Fibroblast of lung (primary cell): ENCODE measurements at regions not wholly inside any gene's neighbourhood (a gene's known extent, or its start where the extent isn't known, plus 50 kb on each side); places are given as distances from the start of the nearest gene placed in this dataset.
A peak's percentile ranks its signal among the peaks of the same experiment; 100 is the strongest.

Source experiments
- DNase-seq, 2 donors: peaks; one replicate each; pipeline versions ENCODE4 v3.0.0 to v3.0.0-alpha.2; 2010; ENCODE audit warnings: low read depth in 2 of 2
- H2AFZ ChIP-seq: 2 replicates; pipeline ENCODE4 v1.5.1; 2012; ENCODE audit warnings: low read length, control low read depth, inconsistent platforms
- H3K27ac ChIP-seq: 2 replicates; pipeline ENCODE4 v1.5.1; 2011; ENCODE audit warnings: low read length, control low read depth; ENCODE audit not compliant: insufficient read depth
- H3K27me3 ChIP-seq: 2 replicates; pipeline ENCODE4 v1.5.1; 2011; ENCODE audit warnings: mild to moderate bottlenecking, low read length; ENCODE audit not compliant: control insufficient read depth, insufficient read depth
- H3K36me3 ChIP-seq: 2 replicates; pipeline ENCODE4 v1.5.1; 2011; ENCODE audit warnings: low read length; ENCODE audit not compliant: control insufficient read depth, insufficient read depth
- H3K4me1 ChIP-seq: 2 replicates; pipeline ENCODE4 v1.5.1; 2011; ENCODE audit warnings: low read length; ENCODE audit not compliant: control insufficient read depth, insufficient read depth; ENCODE audit errors: extremely low read depth
- H3K4me2 ChIP-seq: 2 replicates; pipeline ENCODE4 v1.5.1; 2011; ENCODE audit warnings: low read length, control low read depth; ENCODE audit not compliant: insufficient read depth; ENCODE audit errors: extremely low read depth
- H3K4me3 ChIP-seq, 4 experiments: fragments of 200-600 bp in 1 of 4; sonication (generic) in 1 of 4; replicated peaks in 1 of 4; 2 replicates each; pipeline ENCODE4 v1.5.1; 2011 to 2016; ENCODE audit warnings: low read length in 4 of 4, low read depth in 3 of 4, mild to moderate bottlenecking in 3 of 4, control low read depth in 2 of 4, inconsistent platforms in 1 of 4, mixed read lengths in 1 of 4; ENCODE audit not compliant: insufficient read depth in 1 of 4; ENCODE audit errors: control extremely low read depth in 1 of 4
- H3K79me2 ChIP-seq: 2 replicates; pipeline ENCODE4 v1.5.1; 2012; ENCODE audit warnings: mild to moderate bottlenecking, low read length, inconsistent platforms; ENCODE audit not compliant: control insufficient read depth, insufficient read depth
- H3K9ac ChIP-seq: 2 replicates; pipeline ENCODE4 v1.5.1; 2011; ENCODE audit warnings: mild to moderate bottlenecking, low read length, control low read depth; ENCODE audit not compliant: insufficient read depth
- H3K9me3 ChIP-seq: 2 replicates; pipeline ENCODE4 v1.5.1; 2012; ENCODE audit warnings: low read depth, low read length; ENCODE audit not compliant: control insufficient read depth, insufficient read depth
- H4K20me1 ChIP-seq: 2 replicates; pipeline ENCODE4 v1.5.1; 2011; ENCODE audit warnings: low read length; ENCODE audit not compliant: control insufficient read depth, insufficient read depth; ENCODE audit errors: extremely low read depth
- EZH2 ChIP-seq: IDR thresholded peaks from 2 replicates; pipeline ENCODE4 v1.5.1; 2012; ENCODE audit warnings: low read length, control low read depth, mild to moderate bottlenecking; ENCODE audit errors: missing control alignments
- TF ChIP-seq, protein P1 (sequence below), 2 donors: IDR thresholded peaks in 1 of 2; conservative IDR thresholded peaks in 1 of 2; 1 replicate in 1 of 2; 2 replicates in 1 of 2; pipeline ENCODE4 v1.5.1; 2011 to 2012; ENCODE audit warnings: low read length in 2 of 2, control low read depth in 1 of 2, inconsistent platforms in 1 of 2, low read depth in 1 of 2, mild to moderate bottlenecking in 1 of 2

DNA sequence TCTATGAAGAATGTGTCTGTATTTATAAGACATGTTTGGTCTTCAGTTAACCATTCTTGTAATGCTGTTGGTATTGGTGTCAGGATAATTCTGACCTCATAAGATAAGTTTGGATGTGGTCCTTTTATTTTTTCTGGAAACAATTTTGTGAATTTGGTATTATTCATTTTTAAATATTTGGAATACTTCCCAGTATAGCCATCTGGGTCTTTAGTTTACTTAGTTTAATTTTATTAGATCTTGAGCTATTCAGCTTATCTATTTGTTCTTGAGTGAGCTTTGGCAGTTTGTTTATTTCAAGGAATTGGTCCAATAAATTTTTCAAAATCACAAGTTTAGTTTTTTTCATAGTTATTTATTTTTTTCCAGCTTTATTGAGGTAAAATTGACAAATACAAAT lies 335.4 kb upstream of the PCDH20 start:
- no peaks in the 10 kb centered on the region for H3K9me3 ChIP-seq
- TF ChIP-seq, protein P1, sequence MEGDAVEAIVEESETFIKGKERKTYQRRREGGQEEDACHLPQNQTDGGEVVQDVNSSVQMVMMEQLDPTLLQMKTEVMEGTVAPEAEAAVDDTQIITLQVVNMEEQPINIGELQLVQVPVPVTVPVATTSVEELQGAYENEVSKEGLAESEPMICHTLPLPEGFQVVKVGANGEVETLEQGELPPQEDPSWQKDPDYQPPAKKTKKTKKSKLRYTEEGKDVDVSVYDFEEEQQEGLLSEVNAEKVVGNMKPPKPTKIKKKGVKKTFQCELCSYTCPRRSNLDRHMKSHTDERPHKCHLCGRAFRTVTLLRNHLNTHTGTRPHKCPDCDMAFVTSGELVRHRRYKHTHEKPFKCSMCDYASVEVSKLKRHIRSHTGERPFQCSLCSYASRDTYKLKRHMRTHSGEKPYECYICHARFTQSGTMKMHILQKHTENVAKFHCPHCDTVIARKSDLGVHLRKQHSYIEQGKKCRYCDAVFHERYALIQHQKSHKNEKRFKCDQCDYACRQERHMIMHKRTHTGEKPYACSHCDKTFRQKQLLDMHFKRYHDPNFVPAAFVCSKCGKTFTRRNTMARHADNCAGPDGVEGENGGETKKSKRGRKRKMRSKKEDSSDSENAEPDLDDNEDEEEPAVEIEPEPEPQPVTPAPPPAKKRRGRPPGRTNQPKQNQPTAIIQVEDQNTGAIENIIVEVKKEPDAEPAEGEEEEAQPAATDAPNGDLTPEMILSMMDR (conservative IDR thresholded peaks at IDR 0.05 in 1 of 2, IDR thresholded peaks at IDR 0.05 in 1 of 2; ENCODE audit: low read depth in 1 of 2, low read length in 2 of 2): no peak
- no peak for TF ChIP-seq EZH2
- H3K4me2 ChIP-seq: no peak overlapping the region
- no peaks in the 10 kb centered on the region for H3K36me3 ChIP-seq
- no peak overlapping the region for H3K4me3 ChIP-seq
- H3K4me1 ChIP-seq: no peaks in the 10 kb centered on the region
- no peaks in the 10 kb centered on the region for H3K27me3 ChIP-seq
- DNase-seq: peak in 1 of 2 donors; percentile 11
- no peaks in the 10 kb centered on the region for H3K79me2 ChIP-seq
- no peak overlapping the region for H2AFZ ChIP-seq
- H3K27ac ChIP-seq: no peak overlapping the region
- H3K9ac ChIP-seq: no peak overlapping the region
- no peaks in the 10 kb centered on the region for H4K20me1 ChIP-seq

DNA sequence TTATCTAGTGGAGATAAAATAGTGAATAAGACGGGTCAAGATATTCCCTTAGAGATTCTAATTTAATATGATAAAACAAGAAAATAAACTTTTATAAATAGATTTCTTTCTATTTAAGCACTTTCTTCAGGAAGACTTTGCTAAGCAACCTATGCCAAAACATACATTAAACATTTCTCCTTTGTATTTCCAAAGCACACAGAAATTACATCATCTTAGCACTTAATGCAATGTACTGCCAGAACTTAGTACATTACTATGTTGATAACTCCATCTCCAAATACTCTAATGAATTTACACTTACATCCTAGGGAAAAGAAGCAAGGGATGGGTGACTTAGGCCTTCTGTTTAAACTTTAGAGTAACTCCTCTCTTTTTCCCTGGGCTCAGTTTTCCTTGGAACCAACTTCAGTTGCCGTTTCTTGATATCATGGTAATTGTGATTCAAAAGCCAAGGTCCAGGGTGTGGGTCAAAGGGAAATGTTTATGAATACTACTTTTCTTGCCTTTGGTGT lies 322.6 kb upstream of the PCDH20 start:
- no peaks in the 10 kb centered on the region for H3K27me3 ChIP-seq
- no peak overlapping the region for H3K27ac ChIP-seq
- peak in 1 of 2 donors; percentile 3 for DNase-seq
- no peaks in the 10 kb centered on the region for H3K79me2 ChIP-seq
- H3K4me2 ChIP-seq: no peak overlapping the region
- TF ChIP-seq EZH2: no peak
- TF ChIP-seq, protein P1 (conservative IDR thresholded peaks at IDR 0.05 in 1 of 2, IDR thresholded peaks at IDR 0.05 in 1 of 2; ENCODE audit: low read depth in 1 of 2, low read length in 2 of 2): no peak
- no peaks in the 10 kb centered on the region for H3K4me1 ChIP-seq
- no peak overlapping the region for H2AFZ ChIP-seq
- no peaks in the 10 kb centered on the region for H3K36me3 ChIP-seq
- H3K9me3 ChIP-seq: no peaks in the 10 kb centered on the region
- H4K20me1 ChIP-seq: no peaks in the 10 kb centered on the region
- H3K4me3 ChIP-seq: no peak overlapping the region
- H3K9ac ChIP-seq: no peak overlapping the region

DNA sequence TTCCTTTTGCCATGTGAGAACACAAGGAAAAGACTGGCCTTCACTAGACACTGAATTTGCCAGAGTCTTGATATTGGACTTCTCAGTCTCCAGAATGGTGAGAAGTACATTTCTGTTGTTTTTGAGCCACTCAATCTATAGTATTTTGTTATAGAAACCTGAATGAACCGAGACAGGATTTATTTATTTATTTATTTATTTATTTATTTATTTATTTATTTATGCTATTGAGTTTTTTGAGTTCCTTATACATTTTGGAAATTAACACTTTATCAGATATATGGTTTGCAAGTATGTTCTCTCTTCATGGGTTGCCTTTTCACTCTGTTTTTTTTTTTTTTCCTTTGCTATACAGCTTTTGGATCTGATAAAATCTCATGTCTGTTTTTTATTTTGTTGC lies 319.0 kb upstream of the PCDH20 start:
- TF ChIP-seq EZH2: no peak
- TF ChIP-seq, protein P1 (conservative IDR thresholded peaks at IDR 0.05 in 1 of 2, IDR thresholded peaks at IDR 0.05 in 1 of 2; ENCODE audit: low read depth in 1 of 2, low read length in 2 of 2): no peak
- H3K9me3 ChIP-seq: no peaks in the 10 kb centered on the region
- H3K36me3 ChIP-seq: no peaks in the 10 kb centered on the region
- no peaks in the 10 kb centered on the region for H4K20me1 ChIP-seq
- H3K4me1 ChIP-seq: no peaks in the 10 kb centered on the region
- no peak overlapping the region for H3K9ac ChIP-seq
- no peak overlapping the region for H2AFZ ChIP-seq
- H3K4me2 ChIP-seq: no peak overlapping the region
- H3K27ac ChIP-seq: no peak overlapping the region
- no peak overlapping the region for H3K4me3 ChIP-seq
- H3K27me3 ChIP-seq: no peaks in the 10 kb centered on the region
- no peaks in the 10 kb centered on the region for H3K79me2 ChIP-seq
- no peak for DNase-seq
